PC-3 (cell line): ENCODE measurements at regions not wholly inside any gene's neighbourhood (a gene's known extent, or its start where the extent isn't known, plus 50 kb on each side); places are given as distances from the start of the nearest gene placed in this dataset.

Source experiments
- EZH2 ChIP-seq: fragments of 300-600 bp; sonication (generic); IDR thresholded peaks from one replicate; pipeline ENCODE4 v1.6.1; 2017; ENCODE audit warnings: antibody characterized with exemption, mild to moderate bottlenecking, low read length; ENCODE audit not compliant: unreplicated experiment
- EZH2phosphoT487 ChIP-seq: fragments of 300-600 bp; sonication (generic); IDR thresholded peaks from 2 replicates; pipeline ENCODE4 v1.6.1; 2018; ENCODE audit warnings: mild to moderate bottlenecking, antibody characterized with exemption, low read length, borderline replicate concordance
- TF ChIP-seq, protein P1 (sequence below): fragments of 300-600 bp; sonication (generic); conservative IDR thresholded peaks from 2 replicates; pipeline ENCODE4 v1.5.1; 2017; ENCODE audit warnings: antibody characterized with exemption, low read depth, mild to moderate bottlenecking, low read length

GRCh38 chr17:65297384-65297783 is 160.2 kb downstream of the RGS9 start:
- TF ChIP-seq, protein P1, sequence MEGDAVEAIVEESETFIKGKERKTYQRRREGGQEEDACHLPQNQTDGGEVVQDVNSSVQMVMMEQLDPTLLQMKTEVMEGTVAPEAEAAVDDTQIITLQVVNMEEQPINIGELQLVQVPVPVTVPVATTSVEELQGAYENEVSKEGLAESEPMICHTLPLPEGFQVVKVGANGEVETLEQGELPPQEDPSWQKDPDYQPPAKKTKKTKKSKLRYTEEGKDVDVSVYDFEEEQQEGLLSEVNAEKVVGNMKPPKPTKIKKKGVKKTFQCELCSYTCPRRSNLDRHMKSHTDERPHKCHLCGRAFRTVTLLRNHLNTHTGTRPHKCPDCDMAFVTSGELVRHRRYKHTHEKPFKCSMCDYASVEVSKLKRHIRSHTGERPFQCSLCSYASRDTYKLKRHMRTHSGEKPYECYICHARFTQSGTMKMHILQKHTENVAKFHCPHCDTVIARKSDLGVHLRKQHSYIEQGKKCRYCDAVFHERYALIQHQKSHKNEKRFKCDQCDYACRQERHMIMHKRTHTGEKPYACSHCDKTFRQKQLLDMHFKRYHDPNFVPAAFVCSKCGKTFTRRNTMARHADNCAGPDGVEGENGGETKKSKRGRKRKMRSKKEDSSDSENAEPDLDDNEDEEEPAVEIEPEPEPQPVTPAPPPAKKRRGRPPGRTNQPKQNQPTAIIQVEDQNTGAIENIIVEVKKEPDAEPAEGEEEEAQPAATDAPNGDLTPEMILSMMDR = no peak
- TF ChIP-seq EZH2phosphoT487 (no peak), EZH2 (no peak)
